Vagina (tissue), 2 donors: ENCODE measurements at regions not wholly inside any gene's neighbourhood (a gene's known extent, or its start where the extent isn't known, plus 50 kb on each side); places are given as distances from the start of the nearest gene placed in this dataset.

Source experiments
- DNase-seq, 2 donors: peaks; one replicate each; pipeline ENCODE4 v3.0.0-alpha.2; 2017; ENCODE audit errors: extremely low spot score in 2 of 2
- H3K27ac ChIP-seq: fragments of 200-600 bp; sonication (generic); one replicate; pipeline ENCODE4 v1.5.1; 2019
- H3K27me3 ChIP-seq: fragments of 200-600 bp; sonication (generic); one replicate; pipeline ENCODE4 v1.5.1; 2019
- H3K36me3 ChIP-seq, 2 donors: fragments of 200-600 bp; sonication (generic); one replicate each; pipeline ENCODE4 v1.5.1; 2017 to 2019
- H3K4me1 ChIP-seq: fragments of 200-600 bp; sonication (generic); one replicate; pipeline ENCODE4 v1.5.1; 2019
- H3K4me3 ChIP-seq, 2 donors: fragments of 200-600 bp; sonication (generic); 1 replicate in 1 of 2; 2 replicates in 1 of 2; pipeline ENCODE4 v1.5.1; 2016 to 2019
- H3K9me3 ChIP-seq: fragments of 200-600 bp; sonication (generic); one replicate; pipeline ENCODE4 v1.5.1; 2019
- CTCF ChIP-seq, 3 experiments: fragments of 450-650 bp in 2 of 3; fragments of 200-600 bp in 1 of 3; sonication (generic) in 1 of 3; IDR thresholded peaks; one replicate each; pipeline ENCODE4 v1.5.1; 2017 to 2019; ENCODE audit warnings: antibody characterized with exemption in 3 of 3, mild to moderate bottlenecking in 2 of 3, moderate library complexity in 2 of 3
- POLR2A ChIP-seq, 2 donors: fragments of 450-650 bp; IDR thresholded peaks; one replicate each; pipeline ENCODE4 v1.6.1; 2017; ENCODE audit warnings: antibody characterized with exemption in 2 of 2, mild to moderate bottlenecking in 2 of 2, moderate library complexity in 2 of 2
- POLR2AphosphoS5 ChIP-seq, 2 donors: sonication (generic); formaldehyde crosslinking; IDR thresholded peaks; one replicate each; pipeline ENCODE4 v1.9.0; 2017; ENCODE audit warnings: antibody characterized with exemption in 2 of 2, mild to moderate bottlenecking in 2 of 2, low read depth in 1 of 2; ENCODE audit not compliant: insufficient read depth in 1 of 2
- intact Hi-C: fragments of 100-400 bp; cut with DNase I; formaldehyde crosslinking; loops from one replicate; pipeline ENCODE4 v1.15.1; 2023

GRCh38 chr4:138852681-138853080 is 162.9 kb upstream of the NOCT start:
- no peaks in the 10 kb centered on the region for H3K9me3 ChIP-seq
- no peak overlapping the region for H3K4me3 ChIP-seq
- no peak overlapping the region for H3K27ac ChIP-seq
- intact Hi-C loops = no loop called here
- H3K36me3 ChIP-seq = no peaks in the 10 kb centered on the region
- H3K27me3 ChIP-seq = no peaks in the 10 kb centered on the region
- H3K4me1 ChIP-seq = peaks cover 5% of the 10 kb centered on the region
- no peak for DNase-seq
- TF ChIP-seq POLR2AphosphoS5 (IDR thresholded peaks at IDR 0.05; ENCODE audit: insufficient read depth in 1 of 2, low read depth in 1 of 2) (no peak), CTCF (IDR thresholded peaks at IDR 0.05) (no peak), POLR2A (IDR thresholded peaks at IDR 0.05) (no peak)

DNA sequence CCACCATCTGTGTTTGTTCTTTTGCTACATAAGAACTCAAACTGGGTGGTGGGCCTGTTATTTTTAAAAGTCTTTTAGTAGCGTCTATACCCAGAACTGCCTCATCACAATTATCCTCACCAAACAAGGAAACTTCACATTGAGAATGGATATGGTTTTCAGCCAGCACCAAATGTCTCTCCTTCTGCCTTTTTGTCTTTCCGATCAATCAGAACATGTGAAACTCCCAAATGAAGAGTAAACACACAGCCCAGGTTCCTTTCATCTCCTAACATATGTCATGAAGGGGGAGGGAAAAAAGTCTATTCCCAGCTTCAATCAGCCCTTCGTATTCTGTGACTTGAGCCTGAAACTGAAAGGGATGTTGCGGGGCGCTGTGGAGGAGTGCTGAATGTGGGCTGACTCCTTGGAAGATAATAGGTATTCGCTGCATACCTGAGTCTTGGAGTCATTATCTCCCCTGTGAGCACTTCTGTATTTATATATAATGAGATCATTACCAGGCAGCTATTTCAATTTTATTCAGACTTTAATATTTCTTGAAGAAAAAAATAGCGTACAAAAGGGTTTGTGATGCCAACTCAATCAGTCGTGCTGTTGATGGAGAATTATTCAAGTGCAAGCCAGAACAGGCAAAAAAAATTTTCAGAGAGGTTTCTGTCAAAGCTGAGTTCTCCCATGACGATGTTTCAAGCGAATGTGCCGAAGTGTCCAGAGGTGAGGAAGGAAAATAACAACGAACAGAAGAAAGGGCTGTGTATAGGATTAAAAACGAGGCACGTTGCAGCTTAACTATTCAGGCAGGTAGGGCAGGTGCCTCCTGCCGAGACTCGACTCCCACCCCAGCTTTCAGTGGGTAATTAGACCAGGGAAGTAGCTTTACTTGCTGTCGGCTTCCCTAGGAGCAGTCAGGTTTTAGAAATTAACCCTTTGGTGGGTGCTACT is 163.9 kb upstream of the NOCT start:
- Histone ChIP-seq H3K36me3 (no peaks in the 10 kb centered on the region), H3K27ac (no peak overlapping the region), H3K9me3 (no peaks in the 10 kb centered on the region), H3K4me3 (no peak overlapping the region), H3K27me3 (no peaks in the 10 kb centered on the region), H3K4me1 (peaks cover 5% of the 10 kb centered on the region)
- intact Hi-C loops = no loop called here
- TF ChIP-seq POLR2AphosphoS5 (IDR thresholded peaks at IDR 0.05; ENCODE audit: insufficient read depth in 1 of 2, low read depth in 1 of 2) (no peak), CTCF (IDR thresholded peaks at IDR 0.05) (no peak), POLR2A (IDR thresholded peaks at IDR 0.05) (no peak)
- no peak for DNase-seq

GRCh38 chr4:138845664-138846063 is 169.9 kb upstream of the NOCT start:
- no peaks in the 10 kb centered on the region for H3K4me1 ChIP-seq
- intact Hi-C loops = no loop called here
- H3K27me3 ChIP-seq = no peaks in the 10 kb centered on the region
- no peak for DNase-seq
- H3K9me3 ChIP-seq = no peaks in the 10 kb centered on the region
- no peak overlapping the region for H3K4me3 ChIP-seq
- H3K27ac ChIP-seq = no peak overlapping the region
- no peaks in the 10 kb centered on the region for H3K36me3 ChIP-seq
- TF ChIP-seq CTCF (IDR thresholded peaks at IDR 0.05) (no peak), POLR2A (IDR thresholded peaks at IDR 0.05) (no peak), POLR2AphosphoS5 (IDR thresholded peaks at IDR 0.05; ENCODE audit: insufficient read depth in 1 of 2, low read depth in 1 of 2) (no peak)

DNA sequence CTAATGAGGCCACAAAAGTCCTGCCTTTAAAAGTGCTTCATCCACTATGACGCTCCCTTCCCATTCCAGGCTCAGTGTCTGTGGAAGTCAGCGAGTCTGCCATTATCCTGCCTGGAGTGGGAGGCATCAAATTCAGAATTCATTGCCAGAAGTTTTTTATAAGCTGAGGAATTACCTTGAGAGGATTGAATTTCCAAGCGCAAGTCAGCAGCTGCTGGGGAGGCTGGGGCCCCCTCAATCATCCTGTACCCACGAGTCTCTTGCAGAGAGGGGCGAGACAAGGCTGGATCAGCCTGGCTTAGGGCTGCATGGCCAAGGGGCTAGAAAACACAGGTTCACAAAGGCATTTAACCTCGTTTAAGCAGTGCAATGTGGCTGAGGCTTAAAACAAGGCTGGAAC is 170.5 kb upstream of the NOCT start:
- intact Hi-C loops = no loop called here
- H3K4me3 ChIP-seq = no peak overlapping the region
- no peaks in the 10 kb centered on the region for H3K4me1 ChIP-seq
- H3K27me3 ChIP-seq = no peaks in the 10 kb centered on the region
- DNase-seq = peak in 1 of 2 donors; percentile 67
- no peaks in the 10 kb centered on the region for H3K9me3 ChIP-seq
- no peak overlapping the region for H3K27ac ChIP-seq
- TF ChIP-seq CTCF (IDR thresholded peaks at IDR 0.05) (no peak), POLR2A (IDR thresholded peaks at IDR 0.05) (no peak), POLR2AphosphoS5 (IDR thresholded peaks at IDR 0.05; ENCODE audit: insufficient read depth in 1 of 2, low read depth in 1 of 2) (no peak)
- no peaks in the 10 kb centered on the region for H3K36me3 ChIP-seq

DNA sequence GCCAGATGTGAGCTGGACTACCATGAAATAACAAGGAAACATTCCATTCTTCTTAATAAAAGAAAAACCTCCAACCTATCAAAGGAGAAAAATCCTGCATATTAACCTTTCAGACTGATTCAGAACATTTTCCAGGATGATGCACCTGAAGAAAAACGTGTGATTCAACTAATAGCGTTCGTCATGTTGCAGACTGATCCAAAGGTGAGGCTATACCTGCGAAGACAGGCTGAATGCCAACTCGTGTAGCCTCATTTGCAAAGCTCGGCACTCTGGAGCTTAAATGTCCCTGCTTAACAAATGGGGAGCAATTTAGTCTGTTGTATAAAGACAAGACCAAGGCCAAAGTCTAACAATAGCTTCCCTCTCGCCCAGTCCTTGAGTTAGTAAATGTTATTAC is 172.0 kb upstream of the NOCT start:
- H3K27me3 ChIP-seq = no peaks in the 10 kb centered on the region
- H3K9me3 ChIP-seq = no peaks in the 10 kb centered on the region
- TF ChIP-seq POLR2AphosphoS5 (IDR thresholded peaks at IDR 0.05; ENCODE audit: insufficient read depth in 1 of 2, low read depth in 1 of 2) = no peak
- intact Hi-C loops = no loop called here
- no peak overlapping the region for H3K4me3 ChIP-seq
- no peaks in the 10 kb centered on the region for H3K4me1 ChIP-seq
- DNase-seq = peak in 1 of 2 donors; percentile 37
- no peak overlapping the region for H3K27ac ChIP-seq
- H3K36me3 ChIP-seq = no peaks in the 10 kb centered on the region
